NCI-H2081 (cell line): ENCODE measurements at regions not wholly inside any gene's neighbourhood (a gene's known extent, or its start where the extent isn't known, plus 50 kb on each side); places are given as distances from the start of the nearest gene placed in this dataset.
"Not testable (repeated sequence)": the region's sequence is repeated elsewhere in the genome, so short reads cannot be mapped to it uniquely, and the experiment has no call there.

Experiments
- DNase-seq, 2 experiments: peaks; one replicate each; lab custom pipeline; 2025; lab: John Stamatoyannopoulos, UW

GRCh38 chr20:48490961-48491831, 336.6 kb downstream of the PREX1 start:
- DNase-seq: no peak

- DNase-seq: not testable (repeated sequence)
Observed at GRCh38 chr20:48490341-48490740, 337.5 kb downstream of the PREX1 start.

GRCh38 chr20:48489656-48490055, 338.1 kb downstream of the PREX1 start:
- peak in 1 of 2 experiments; percentile 2 for DNase-seq

GRCh38 chr20:48489046-48489463, 338.7 kb downstream of the PREX1 start:
- DNase-seq: no peak

- not testable (repeated sequence) for DNase-seq
Observed at GRCh38 chr20:48488334-48489034, 339.3 kb downstream of the PREX1 start.

GRCh38 chr20:48486065-48486464, 341.7 kb downstream of the PREX1 start:
- no peak for DNase-seq

GRCh38 chr20:48485153-48485552, 342.6 kb downstream of the PREX1 start:
- not testable (repeated sequence) for DNase-seq

- no peak for DNase-seq
Observed at GRCh38 chr20:48483334-48484066, 344.3 kb downstream of the PREX1 start.

- no peak for DNase-seq
Observed at GRCh38 chr20:48482790-48483189, 345.0 kb downstream of the PREX1 start.

GRCh38 chr20:48480216-48480772, 347.5 kb downstream of the PREX1 start:
- DNase-seq: no peak

- no peak for DNase-seq
Observed at GRCh38 chr20:48478806-48479585, 348.8 kb downstream of the PREX1 start.

GRCh38 chr20:48478370-48478769, 349.4 kb downstream of the PREX1 start:
- no peak for DNase-seq

- no peak for DNase-seq
Observed at GRCh38 chr20:48476854-48477253, 350.9 kb downstream of the PREX1 start.

- DNase-seq: no peak
Observed at GRCh38 chr20:48474022-48474421, 353.8 kb downstream of the PREX1 start.

GRCh38 chr20:48471759-48472408, 355.9 kb downstream of the PREX1 start:
- no peak for DNase-seq

GRCh38 chr20:48471176-48471575, 356.6 kb downstream of the PREX1 start:
- DNase-seq: no peak

GRCh38 chr20:48470141-48470540, 357.7 kb downstream of the PREX1 start:
- no peak for DNase-seq

GRCh38 chr20:48469026-48469425, 358.8 kb downstream of the PREX1 start:
- DNase-seq: no peak

GRCh38 chr20:48468571-48468970, 359.2 kb downstream of the PREX1 start:
- no peak for DNase-seq

- no peak for DNase-seq
Observed at GRCh38 chr20:48467622-48468021, 360.2 kb downstream of the PREX1 start.

GRCh38 chr20:48465271-48465670, 362.5 kb downstream of the PREX1 start:
- no peak for DNase-seq
